IPS-18a (cell line): ENCODE measurements at regions not wholly inside any gene's neighbourhood (a gene's known extent, or its start where the extent isn't known, plus 50 kb on each side); places are given as distances from the start of the nearest gene placed in this dataset.

Experiments
- H3K27ac ChIP-seq: one replicate; pipeline ENCODE4 v1.5.1; 2013; ENCODE audit warnings: low read length
- H3K27me3 ChIP-seq: one replicate; pipeline ENCODE4 v1.6.1; 2013; ENCODE audit warnings: mild to moderate bottlenecking, low read length; ENCODE audit not compliant: control insufficient read depth, insufficient read depth
- H3K36me3 ChIP-seq: one replicate; pipeline ENCODE4 v1.6.1; 2013; ENCODE audit warnings: low read depth, low read length; ENCODE audit not compliant: control insufficient read depth
- H3K4me1 ChIP-seq: one replicate; pipeline ENCODE4 v1.6.1; 2013; ENCODE audit warnings: low read depth, low read length; ENCODE audit not compliant: control insufficient read depth
- H3K4me3 ChIP-seq: one replicate; pipeline ENCODE4 v1.5.1; 2013; ENCODE audit warnings: low read length
- H3K9ac ChIP-seq: one replicate; pipeline ENCODE4 v1.6.1; 2013; ENCODE audit warnings: mild to moderate bottlenecking, low read length, moderate library complexity
- H3K9me3 ChIP-seq: one replicate; pipeline ENCODE4 v1.6.1; 2013; ENCODE audit warnings: low read depth, low read length; ENCODE audit not compliant: control insufficient read depth

DNA sequence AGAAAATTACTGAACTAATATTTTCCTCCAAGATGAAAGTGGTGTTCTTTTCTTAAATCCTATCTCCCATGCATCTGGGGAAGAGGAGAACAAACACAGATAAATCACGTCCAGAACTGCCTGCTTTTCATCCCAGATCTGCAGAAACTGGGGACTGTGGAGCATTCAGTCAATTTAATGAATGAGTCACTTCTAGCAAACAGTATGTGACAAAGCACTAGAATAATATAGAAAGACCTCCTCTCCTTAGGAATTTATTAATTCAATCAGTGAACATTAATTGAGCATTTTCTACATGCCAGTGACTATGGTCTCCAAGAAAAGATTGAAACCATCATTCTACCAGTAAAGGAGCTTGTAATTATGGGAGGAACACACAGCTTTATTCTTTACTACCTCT is 693.4 kb upstream of the ID2 start:
- no peak overlapping the region for H3K9ac ChIP-seq
- no peaks in the 10 kb centered on the region for H3K27me3 ChIP-seq
- H3K9me3 ChIP-seq, result no peaks in the 10 kb centered on the region
- H3K27ac ChIP-seq, result no peak overlapping the region
- H3K4me1 ChIP-seq, result no peaks in the 10 kb centered on the region
- H3K36me3 ChIP-seq, result no peaks in the 10 kb centered on the region
- H3K4me3 ChIP-seq, result no peak overlapping the region

DNA sequence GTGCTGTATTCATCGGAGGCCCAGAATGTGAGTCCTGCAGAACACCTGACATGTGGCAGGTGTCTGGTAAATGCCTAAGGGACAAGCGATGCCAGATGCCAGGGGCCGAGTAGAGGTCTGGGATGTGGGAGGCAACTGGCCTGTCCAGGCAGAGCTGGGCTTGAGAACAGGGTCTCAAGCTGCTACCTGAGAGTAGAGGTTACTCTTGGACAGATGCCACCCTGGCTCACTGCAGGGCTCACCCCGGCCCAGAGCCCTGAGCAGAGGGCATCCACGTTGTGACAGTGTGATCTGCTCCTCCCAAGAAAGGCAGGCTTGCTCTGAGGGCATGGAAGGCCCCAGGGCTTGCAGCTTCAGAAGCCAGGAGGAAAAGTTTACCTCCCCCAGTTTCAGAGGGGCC is 692.0 kb upstream of the ID2 start:
- no peak overlapping the region for H3K9ac ChIP-seq
- no peaks in the 10 kb centered on the region for H3K4me1 ChIP-seq
- no peaks in the 10 kb centered on the region for H3K36me3 ChIP-seq
- no peaks in the 10 kb centered on the region for H3K9me3 ChIP-seq
- no peaks in the 10 kb centered on the region for H3K27me3 ChIP-seq
- H3K4me3 ChIP-seq, result no peak overlapping the region
- no peak overlapping the region for H3K27ac ChIP-seq

DNA sequence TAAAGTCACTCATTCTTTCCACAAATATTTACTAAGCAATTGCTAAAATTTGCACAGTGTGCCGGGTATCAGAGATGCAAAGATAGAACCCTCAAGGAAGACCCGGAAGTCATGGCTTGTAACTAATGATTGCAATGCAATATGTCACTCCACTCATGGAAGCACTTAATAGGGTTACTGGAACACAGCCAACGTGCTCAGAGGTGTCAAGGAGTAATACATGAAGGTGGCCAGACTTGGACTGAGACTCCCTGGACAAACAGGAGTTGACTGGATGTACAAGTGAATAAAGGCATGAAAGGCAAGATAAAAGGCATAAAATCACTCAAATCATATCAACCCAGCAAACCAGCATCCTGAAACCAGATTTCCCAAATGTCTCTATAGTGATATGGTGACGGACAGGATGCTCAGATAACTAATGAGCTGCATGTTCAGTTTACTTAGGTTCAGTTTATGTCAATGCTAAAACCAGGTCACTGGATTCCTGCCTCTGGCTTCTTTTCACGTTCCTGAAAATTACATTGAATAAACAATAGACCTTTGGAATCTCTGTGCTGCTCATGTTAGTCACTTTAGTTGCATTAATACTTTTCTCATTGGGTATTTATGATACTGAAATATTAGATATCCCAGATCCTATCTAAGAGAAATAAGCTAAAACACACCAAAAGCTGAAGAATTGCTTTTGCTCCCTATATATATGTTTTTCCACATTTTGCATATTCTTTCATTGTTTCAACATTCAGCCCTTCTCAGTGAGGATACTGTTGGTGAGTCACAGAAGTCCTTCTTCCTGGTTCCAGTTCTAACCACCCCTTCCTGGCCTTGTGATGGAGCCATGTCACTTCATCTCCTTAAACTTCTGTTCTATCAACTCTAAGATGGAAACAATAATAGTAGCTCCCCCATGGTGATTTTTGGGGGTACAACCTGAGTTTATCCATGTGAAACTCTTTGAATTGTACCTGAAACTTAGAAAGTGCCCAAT is 688.9 kb upstream of the ID2 start:
- no peaks in the 10 kb centered on the region for H3K4me1 ChIP-seq
- no peak overlapping the region for H3K4me3 ChIP-seq
- no peaks in the 10 kb centered on the region for H3K36me3 ChIP-seq
- H3K27me3 ChIP-seq, result no peaks in the 10 kb centered on the region
- no peak overlapping the region for H3K27ac ChIP-seq
- H3K9me3 ChIP-seq, result no peaks in the 10 kb centered on the region
- H3K9ac ChIP-seq, result no peak overlapping the region

DNA sequence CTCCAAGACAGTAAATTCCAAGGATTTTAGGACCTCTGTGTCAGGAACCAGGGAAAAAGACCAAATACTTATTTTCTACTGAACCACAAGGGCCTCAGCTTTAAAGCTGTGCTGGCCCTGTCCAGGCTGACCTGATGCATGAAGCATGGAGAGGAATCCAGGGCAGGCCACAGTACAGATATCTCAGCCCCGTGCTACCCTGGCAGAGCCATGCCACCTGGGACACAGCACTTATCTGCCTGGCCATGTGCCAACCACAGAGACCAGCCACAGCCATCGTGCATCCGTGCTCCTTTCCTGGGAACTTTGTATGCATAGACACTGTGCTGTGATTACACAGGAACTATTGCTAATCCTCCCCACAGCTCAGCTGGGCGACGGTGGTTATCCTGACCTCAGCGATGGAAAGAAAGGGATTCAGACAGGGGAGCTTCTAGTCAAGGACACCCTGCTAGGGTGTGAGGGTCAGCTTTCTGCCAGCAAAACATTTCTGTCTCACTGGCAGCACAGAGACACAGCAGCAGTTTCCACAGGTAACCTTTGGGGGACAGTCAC is 687.4 kb upstream of the ID2 start:
- no peak overlapping the region for H3K9ac ChIP-seq
- no peaks in the 10 kb centered on the region for H3K9me3 ChIP-seq
- no peaks in the 10 kb centered on the region for H3K36me3 ChIP-seq
- H3K27ac ChIP-seq, result no peak overlapping the region
- peaks cover 3% of the 10 kb centered on the region for H3K4me1 ChIP-seq
- no peak overlapping the region for H3K4me3 ChIP-seq
- H3K27me3 ChIP-seq, result no peaks in the 10 kb centered on the region

DNA sequence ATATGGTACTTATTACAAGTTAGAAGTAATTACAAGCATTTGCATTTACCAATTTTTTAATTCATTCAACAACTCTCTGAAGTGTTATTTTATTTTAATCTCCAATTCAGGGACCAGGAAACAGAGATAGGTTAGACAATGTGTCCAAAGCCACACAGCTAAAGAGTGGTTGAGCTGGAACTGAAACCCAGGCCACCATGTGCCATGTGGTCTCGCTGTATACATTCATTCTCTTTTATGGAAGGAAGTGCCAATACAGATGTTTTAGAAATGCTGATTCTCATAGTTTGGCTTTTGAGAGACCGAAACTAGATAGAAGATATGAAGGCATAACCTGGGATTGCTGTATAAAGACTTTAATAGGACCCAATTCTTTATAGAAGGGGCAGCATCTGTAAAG is 684.6 kb upstream of the ID2 start:
- Histone ChIP-seq H3K27me3 (no peaks in the 10 kb centered on the region), H3K9ac (no peak overlapping the region), H3K4me1 (peaks cover 3% of the 10 kb centered on the region), H3K27ac (no peak overlapping the region), H3K4me3 (no peak overlapping the region), H3K9me3 (no peaks in the 10 kb centered on the region), H3K36me3 (no peaks in the 10 kb centered on the region)

DNA sequence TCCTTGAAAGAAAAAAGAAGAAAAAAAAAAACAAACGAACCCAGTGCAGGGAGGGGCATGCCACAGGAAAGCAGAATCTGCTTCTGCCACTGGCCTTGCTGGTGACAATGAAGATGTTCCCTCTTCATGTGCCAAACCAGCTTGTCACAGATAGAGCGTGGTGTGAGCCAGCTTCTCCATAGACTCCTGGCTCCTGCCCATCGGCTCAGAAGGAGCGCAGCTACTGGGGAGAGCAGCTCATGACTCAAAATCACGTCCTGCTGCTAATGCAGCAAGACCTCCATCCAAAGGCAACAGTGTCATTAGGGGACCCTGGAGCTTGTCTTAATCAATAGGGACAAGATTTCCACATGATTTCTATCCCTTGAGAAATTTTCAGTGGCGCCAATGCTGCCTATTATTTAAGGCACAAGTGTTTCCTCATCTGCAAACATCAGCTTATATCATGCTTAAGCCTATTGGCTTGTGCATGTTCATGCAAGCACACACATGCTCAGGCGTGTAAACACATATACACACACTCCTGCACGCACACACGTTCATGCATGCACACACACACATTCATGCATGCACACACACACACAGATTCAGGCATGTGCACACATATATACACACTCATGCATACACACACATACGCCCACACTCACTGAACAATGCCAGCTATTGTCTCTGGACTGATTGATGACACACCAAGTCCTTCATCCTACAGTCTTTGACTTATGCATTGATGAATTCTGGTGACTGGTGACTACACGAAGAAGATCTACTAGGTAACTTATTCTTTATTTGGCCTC is 682.0 kb upstream of the ID2 start:
- Histone ChIP-seq H3K9ac (no peak overlapping the region), H3K27me3 (no peaks in the 10 kb centered on the region), H3K36me3 (no peaks in the 10 kb centered on the region), H3K27ac (no peak overlapping the region), H3K4me1 (peaks cover 3% of the 10 kb centered on the region), H3K9me3 (no peaks in the 10 kb centered on the region), H3K4me3 (no peak overlapping the region)

DNA sequence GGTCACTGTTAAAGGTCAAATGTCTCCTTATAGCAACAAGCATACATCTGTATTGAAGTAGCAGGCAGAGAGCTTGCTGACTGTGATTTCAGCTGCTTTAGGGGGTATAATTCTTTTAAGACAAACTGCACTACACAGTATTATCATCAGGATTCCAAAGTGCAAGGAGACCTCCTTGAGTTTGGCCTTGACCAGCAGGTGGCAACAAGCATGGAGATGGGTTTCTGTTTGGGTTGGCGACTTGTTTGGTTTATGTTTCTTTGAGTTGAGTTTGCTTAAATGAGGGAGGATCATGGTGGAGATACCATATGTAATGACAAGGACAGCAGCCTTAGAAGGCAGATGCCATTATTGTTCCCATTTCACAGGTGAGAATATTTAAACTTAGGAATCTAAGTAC is 681.0 kb upstream of the ID2 start:
- no peaks in the 10 kb centered on the region for H3K36me3 ChIP-seq
- H3K4me1 ChIP-seq, result peaks cover 3% of the 10 kb centered on the region
- H3K27me3 ChIP-seq, result no peaks in the 10 kb centered on the region
- H3K9ac ChIP-seq, result no peak overlapping the region
- no peaks in the 10 kb centered on the region for H3K9me3 ChIP-seq
- H3K4me3 ChIP-seq, result no peak overlapping the region
- H3K27ac ChIP-seq, result no peak overlapping the region

DNA sequence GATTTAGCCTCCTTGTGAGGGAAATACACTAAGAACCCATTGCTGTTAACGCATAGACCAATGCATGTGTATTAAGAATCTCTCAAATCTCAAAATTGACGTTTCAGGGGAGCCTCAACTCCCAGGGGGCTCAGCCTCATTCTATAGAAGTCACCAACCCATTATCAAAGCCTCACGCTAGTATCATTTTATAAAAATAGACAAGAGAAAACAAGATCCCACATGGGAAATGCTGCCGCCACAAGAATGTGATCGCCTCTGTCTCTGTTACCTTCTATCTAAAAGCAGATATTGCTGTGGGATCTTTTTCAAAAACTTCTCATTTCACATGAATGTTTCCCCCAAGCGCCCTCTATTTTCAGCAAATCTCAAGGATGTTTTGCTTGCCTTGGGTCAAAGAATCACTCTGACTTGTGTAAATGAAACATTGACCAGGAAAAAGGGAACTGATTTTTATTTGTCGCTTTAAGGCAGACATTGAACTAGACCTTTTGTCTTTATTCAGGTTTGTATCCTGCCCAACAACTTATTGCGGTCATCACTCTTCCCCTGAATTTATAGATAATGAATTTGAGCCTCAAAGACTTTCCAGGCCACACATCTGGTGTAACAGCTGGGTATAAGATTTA is 679.0 kb upstream of the ID2 start:
- H3K27me3 ChIP-seq, result no peaks in the 10 kb centered on the region
- H3K9ac ChIP-seq, result no peak overlapping the region
- H3K9me3 ChIP-seq, result no peaks in the 10 kb centered on the region
- H3K4me1 ChIP-seq, result peaks cover 3% of the 10 kb centered on the region
- H3K27ac ChIP-seq, result no peak overlapping the region
- H3K36me3 ChIP-seq, result no peaks in the 10 kb centered on the region
- no peak overlapping the region for H3K4me3 ChIP-seq

DNA sequence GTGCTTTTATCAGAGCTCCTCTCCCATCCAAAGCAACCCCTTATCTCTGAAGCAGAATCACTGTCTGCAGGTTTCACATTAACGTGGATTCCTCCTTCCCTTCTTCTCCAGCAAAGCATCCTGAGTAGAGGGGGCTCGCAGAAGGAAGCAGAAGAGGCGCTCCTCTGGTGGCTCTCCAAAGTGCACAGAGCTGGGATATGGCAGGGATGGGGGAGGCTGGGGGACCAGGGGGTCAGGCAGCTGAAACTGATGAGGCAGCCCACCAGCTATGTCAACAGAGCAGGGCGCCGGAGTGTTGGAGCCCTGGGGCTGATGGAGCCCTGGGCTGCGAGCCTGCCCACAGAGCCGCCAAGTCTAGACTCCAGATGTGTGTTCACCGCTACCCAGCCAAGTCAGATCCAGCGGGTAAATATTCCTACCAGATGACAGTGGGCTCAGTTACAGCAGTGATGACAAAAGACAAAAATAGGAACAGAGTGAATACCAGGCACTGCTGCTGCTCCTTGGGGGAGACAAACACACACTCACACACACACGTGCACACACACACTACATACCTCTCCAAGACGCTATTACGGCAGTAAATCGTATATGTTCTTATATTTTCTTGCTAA is 678.3 kb upstream of the ID2 start:
- peaks cover 3% of the 10 kb centered on the region for H3K4me1 ChIP-seq
- no peaks in the 10 kb centered on the region for H3K27me3 ChIP-seq
- no peak overlapping the region for H3K9ac ChIP-seq
- no peak overlapping the region for H3K4me3 ChIP-seq
- no peaks in the 10 kb centered on the region for H3K36me3 ChIP-seq
- no peaks in the 10 kb centered on the region for H3K9me3 ChIP-seq
- no peak overlapping the region for H3K27ac ChIP-seq

DNA sequence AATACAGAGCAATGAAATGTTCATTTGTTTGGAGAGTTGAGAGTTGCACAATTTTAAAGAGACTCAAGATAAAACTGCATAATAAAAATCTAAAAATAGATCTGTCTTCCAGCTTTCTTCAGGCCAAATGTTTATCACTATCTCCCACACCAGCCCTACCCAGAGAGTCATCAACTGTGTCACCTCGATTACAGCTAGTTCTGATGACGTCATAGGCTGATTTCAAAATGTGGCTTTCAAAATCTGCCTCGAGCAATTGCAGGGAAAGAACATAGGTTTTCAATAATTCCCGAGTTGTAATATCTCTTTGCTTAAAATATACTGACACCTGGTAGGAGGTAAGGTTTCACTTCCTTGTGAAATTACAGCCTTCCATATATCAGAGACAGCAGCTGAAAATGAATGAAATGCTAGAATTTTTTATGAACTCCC is 677.6 kb upstream of the ID2 start:
- Histone ChIP-seq H3K36me3 (no peaks in the 10 kb centered on the region), H3K9me3 (no peaks in the 10 kb centered on the region), H3K4me1 (no peaks in the 10 kb centered on the region), H3K9ac (no peak overlapping the region), H3K27me3 (no peaks in the 10 kb centered on the region), H3K27ac (no peak overlapping the region), H3K4me3 (no peak overlapping the region)

DNA sequence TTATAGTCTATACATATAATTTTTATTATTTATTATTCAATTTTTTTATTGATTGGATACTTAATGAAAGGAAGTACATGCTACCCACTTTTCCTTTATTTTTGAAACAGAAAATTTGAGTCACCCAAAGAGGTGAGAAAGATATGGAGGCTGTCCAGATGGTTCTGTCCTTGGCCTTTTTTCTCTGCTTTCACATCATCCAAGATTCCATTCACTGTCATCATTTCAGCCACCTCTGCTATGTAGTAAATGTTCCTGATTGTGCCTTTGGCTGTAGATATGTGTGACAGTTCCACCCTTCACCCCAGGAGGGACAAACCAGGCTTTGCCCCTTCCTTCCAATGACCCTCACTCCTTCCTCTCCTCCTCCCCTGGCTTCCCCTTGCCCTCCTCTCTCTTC is 675.7 kb upstream of the ID2 start:
- Histone ChIP-seq H3K27me3 (no peaks in the 10 kb centered on the region), H3K9ac (no peak overlapping the region), H3K9me3 (no peaks in the 10 kb centered on the region), H3K4me1 (no peaks in the 10 kb centered on the region), H3K36me3 (no peaks in the 10 kb centered on the region), H3K27ac (no peak overlapping the region), H3K4me3 (no peak overlapping the region)
